SK-N-DZ (cell line): ENCODE measurements at regions not wholly inside any gene's neighbourhood (a gene's known extent, or its start where the extent isn't known, plus 50 kb on each side); places are given as distances from the start of the nearest gene placed in this dataset.
A peak's percentile ranks its signal among the peaks of the same experiment; 100 is the strongest.

ENCODE experiments used
- DNase-seq: peaks from one replicate; pipeline ENCODE4 v3.0.0-alpha.2; 2015; ENCODE audit warnings: low spot score

- no peak for DNase-seq
Observed at GRCh38 chr1:58997637-58998036, 213.8 kb upstream of the JUN start.

GRCh38 chr1:58999676-59000075 lies 215.8 kb upstream of the JUN start:
- no peak for DNase-seq

DNA sequence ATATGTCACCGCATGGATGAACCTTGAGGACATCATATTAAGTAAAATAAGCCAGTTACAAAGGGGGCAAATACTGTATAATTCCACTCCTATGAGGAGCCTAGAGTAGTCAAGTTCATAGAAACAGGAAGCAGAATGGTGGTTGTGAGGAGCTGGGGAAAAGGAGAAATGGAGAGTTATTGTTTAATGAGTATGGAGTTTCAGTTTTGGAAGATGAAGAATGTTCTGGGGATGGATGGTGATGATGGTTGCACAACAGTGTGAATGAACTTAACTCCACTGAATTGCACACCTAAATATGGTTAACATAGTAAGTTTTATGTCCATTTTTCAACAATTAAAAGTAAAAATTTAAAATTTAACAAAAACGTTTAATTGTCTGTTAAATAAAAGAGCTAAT lies 220.9 kb upstream of the JUN start:
- DNase-seq: no peak

GRCh38 chr1:59005491-59006288 lies 221.8 kb upstream of the JUN start:
- no peak for DNase-seq

DNA sequence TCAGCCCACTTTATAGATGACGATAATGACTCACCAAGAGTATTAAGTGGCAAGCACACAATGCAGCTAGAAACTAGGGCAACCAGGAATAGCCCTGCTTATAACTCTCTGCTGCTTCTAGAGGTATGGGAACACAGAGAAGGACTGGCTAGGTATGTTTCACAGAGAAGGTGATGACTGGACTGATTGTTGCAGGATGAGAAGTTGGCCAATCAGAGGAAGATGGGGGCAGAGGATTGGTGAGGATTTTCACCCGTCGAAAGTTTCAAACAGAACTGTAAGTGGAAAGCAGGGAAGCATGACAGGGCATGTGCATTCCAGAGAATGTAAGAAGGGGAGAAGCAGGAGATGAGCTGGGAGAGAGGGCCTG lies 222.4 kb upstream of the JUN start:
- no peak for DNase-seq

DNA sequence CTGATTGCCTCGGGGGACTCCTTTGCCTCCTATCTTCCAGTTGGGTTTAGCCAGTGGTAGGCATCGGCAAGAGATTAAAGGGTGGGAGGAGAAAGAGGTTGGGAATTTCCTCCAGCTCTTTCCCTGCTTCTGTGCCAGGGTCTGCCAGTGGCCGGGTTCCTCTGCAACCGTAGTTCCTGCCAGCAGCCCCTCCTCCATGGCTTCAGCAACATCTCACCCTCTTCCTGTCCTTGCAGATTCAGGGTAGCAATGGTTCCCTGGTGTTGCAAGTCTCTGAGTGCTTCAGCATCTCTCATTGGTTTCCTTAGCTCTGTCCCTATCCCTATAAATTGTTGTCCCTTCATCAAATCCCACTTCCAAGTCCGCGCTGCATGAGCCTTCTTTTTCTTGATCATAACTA lies 223.1 kb upstream of the JUN start:
- DNase-seq: no peak

- DNase-seq: no peak
Observed at GRCh38 chr1:59007429-59007819, 223.6 kb upstream of the JUN start.

GRCh38 chr1:59007820-59008598 lies 224.2 kb upstream of the JUN start:
- peak; percentile 90 for DNase-seq

GRCh38 chr1:59008599-59009347 lies 224.9 kb upstream of the JUN start:
- no peak for DNase-seq

DNA sequence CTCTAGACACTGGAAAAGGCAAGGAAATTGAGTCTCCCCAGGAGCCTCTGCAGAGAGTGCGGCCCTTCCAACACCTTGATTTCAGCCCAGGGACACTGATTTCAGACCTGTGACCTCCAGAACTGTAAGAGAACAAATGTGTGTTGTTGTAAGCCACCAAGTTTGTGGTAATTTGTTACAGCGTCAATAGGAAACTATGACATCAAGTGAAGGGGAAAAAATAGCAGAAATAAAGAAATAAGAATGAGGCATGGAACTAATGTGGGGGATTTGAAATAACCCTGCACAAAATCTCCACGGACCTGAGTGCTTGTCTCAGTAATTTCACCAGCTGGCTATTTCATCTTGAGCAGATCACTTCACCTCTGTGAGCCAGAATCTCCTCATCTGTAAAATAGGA lies 227.8 kb upstream of the JUN start:
- no peak for DNase-seq

DNA sequence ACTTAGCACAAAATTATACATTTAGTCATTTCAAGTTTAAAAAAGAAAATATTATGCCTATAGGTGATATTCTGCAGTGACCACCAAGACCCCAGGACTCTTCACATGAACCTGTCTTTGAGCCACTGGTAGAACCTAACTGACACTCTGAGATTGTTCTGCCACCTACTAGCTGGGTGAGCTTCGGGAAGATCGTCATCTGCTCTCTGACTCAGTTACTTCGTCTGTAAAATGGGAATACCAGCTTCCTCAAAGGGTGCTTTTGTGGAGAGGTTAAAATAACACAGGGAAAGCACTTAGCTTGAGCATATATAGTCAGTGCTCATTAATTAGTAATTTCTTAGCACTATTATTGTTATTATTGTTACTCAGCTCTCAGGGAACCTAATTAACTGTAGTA lies 228.5 kb upstream of the JUN start:
- DNase-seq: no peak

DNA sequence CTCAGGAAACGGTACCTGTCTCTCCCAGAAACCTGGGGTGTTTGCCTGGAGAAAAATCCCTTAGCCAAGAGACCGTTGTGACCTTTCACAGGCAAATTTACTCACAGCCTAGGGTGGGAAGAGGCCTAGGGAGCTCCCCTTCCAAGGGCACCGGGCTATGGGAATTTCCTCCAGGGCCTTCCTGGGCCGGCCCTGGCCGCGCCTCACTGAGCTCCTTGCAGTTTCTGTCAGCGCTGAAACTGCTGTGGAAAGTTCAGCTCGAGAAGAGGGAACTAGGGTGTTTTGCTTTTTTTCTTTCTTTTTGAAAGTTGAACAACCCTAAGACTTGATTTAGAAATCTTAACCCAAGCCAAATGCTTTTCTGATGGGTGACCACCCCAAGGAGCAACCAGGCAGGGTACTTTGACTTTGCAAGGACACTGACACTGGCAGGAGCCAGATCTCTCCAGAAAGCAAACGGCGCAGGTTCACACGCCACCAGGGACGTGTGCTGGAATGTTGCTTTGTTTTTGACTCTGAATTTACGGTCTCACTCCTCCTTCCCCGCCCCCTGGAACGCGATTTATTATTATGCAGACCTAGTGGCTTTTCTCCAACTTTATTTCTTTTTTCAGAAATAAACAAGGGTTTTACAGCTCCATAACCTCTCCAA lies 229.6 kb upstream of the JUN start:
- DNase-seq: no peak

DNA sequence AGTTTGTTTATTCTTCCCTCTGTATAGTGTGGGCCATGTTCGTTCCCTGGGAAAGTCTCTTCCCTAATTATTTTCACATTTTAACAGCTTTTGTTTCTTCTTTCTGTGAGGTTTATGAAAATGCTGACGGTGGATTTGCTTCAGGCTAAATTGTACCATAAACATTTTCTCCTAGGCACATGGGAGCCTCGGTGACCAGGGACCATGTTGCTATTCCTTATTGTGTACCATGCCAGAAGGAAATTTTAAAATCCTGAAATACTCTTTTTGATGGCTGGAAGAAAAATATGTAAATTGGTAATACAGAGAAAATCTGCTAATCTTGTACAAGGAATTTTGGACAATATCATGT lies 230.1 kb upstream of the JUN start:
- DNase-seq: no peak

- DNase-seq: no peak
Observed at GRCh38 chr1:59014827-59015226, 231.0 kb upstream of the JUN start.

DNA sequence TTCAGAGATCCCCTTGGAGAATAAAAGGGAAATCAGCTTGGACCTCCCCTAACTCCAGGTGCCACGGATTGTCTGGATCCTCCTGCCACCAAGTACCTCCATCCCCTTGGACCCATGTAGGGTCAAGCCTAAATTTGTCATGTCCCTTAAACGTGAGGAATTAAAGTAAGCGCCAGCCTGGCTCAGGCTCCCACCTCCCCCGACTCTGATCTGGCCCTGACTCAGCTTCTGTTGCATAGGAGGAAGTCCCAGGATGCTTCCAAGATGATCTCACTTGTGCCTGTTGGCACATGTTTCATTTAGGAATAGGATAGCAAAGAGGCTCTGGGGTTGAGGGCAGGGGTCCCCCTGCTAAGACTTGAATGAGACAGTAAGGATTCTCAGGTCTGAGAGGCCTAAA lies 231.9 kb upstream of the JUN start:
- no peak for DNase-seq

DNA sequence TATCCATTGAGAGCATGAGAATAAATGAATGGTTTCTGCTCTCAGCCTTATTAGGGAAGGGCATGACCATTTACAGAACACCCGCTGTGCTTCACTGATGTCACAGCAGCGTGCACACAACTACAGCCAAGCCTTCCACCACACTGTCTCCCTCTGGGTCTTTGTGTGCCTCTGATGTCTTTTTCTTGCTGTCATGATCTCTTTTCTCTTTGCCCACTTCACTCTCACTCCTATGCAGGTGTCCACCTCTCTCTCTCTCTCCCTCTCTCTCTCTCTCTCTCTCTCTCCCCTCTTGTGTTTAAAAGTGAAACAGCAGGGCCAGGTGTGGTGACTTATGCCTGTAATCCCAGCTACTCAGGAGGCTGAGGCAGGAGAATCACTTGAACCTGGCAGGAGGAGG lies 232.5 kb upstream of the JUN start:
- no peak for DNase-seq

DNA sequence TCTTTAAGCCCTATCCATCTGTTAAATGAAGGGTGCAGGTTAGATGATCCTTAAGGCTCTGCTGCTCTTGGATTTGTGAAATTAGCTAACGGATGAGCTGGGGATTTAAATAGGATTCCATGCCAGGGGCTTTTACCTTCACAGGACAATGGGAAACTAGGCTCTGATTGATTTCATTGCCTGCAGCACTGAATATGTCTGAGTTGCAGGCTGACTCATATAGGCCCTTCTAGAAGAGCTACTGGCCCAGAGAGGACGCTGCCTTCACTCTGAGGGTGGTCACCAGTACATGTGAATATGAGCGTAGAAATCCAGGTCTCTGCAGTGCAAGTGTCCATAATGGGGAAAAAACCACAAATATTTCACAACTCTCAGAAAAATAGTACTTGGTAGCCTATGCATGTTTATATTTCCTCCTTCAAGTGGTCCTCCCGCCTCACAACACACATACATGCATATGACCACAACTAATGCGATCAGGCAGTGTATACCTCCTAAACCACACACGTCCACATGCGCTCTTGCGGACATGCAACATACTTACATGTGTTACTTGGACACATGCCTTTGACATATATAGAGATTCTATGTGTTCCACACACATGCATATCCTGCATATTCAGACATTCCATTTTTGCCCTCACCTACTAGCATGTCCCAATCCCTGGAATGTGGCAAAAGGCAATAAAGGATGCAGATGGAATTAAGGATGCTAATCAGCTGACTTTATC lies 233.8 kb upstream of the JUN start:
- no peak for DNase-seq

GRCh38 chr1:59018446-59018845 lies 234.6 kb upstream of the JUN start:
- DNase-seq: no peak

DNA sequence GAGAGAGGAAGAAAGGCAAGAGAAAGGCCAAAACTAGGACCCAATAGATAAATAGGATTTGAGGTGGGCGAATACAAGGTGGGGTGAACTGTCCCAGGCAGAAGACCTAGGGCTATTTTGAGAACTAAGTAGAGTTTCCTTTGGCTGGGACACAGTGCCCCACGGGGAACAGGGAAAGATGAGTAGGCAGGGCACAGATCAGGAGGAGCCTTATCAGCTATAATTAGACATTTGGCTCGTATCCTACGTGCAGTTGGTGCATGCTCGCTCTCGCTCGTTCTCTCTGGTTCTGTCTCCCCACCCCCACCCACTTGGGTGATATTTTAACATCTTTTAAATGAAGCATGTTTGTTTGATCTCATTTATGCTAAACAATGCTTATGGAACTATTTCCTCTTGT lies 235.0 kb upstream of the JUN start:
- DNase-seq: no peak

DNA sequence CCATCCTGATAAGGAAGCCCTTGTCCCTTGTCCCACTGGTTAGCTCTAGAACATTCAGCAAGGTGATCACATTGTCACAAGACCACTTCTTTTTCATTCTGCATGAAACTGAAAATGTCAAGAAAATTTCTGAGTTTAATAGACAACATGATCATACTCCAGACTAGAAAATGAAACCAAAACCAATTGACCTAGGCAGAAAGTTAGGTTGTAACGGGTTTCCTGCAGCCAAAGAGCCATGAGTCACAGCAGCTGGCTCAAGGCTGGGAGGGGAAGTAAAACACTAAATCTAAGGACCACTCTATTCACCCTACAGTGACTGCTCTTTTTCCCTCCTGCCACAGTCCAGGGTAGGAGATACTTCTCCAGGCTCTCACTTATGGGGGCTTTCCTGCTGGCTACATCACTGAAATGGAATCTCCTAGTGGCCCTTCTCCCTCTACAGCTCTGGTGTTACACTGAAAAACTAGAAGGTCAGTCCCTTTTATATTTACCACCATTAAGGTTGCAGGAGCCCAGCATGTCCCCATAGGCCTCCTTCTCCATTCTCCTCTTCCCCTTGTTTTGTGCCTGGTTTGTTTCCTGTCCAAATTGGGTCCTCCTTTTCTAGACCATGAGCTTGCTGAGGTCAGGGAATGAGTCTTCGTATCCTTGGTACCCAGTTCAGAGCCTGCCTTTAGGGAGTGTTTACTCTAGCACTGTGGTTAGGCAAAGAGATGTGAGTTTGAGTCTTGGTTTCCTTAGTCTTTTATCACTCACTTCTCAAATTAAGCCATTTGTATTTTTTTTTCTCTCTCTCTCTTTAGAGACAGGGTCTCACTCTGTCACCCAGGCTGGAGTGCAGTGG lies 236.5 kb upstream of the JUN start:
- DNase-seq: no peak

DNA sequence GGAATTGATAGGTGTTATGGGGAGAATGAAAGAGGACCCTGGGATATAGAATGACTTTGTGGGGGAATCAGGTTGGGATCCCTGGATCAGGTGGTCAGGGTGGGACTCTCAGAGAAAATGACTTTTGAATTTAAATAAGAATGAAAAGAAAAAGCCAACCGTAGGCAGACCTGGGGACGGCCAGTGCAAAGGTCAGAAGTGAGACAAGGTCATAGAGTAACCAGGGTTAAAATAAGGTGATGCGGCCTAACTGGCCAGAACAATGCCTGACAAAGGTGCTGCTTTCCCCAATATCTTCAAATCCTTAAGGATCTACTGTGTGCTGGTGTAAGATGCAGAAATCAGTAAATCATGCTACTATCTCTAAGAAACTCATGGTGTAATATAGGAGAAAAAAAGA lies 238.4 kb upstream of the JUN start:
- no peak for DNase-seq
